B cell (primary cell): ENCODE measurements at regions not wholly inside any gene's neighbourhood (a gene's known extent, or its start where the extent isn't known, plus 50 kb on each side); places are given as distances from the start of the nearest gene placed in this dataset.

ENCODE experiments used
- ATAC-seq: fragments of 200-7000 bp; cut with Tn5 transposase; one replicate; pipeline ENCODE4 v1.10.0; 2021; ENCODE audit warnings: low read depth, mild to moderate bottlenecking, moderate number of reproducible peaks, moderate library complexity
- CTCF ChIA-PET: fragments of 350-600 bp; sonication (Branson Sonifier 250); formaldehyde crosslinking; loops from one replicate; lab custom pipeline; 2021; ENCODE audit warnings: antibody characterized with exemption, inconsistent platforms; lab: Charles Lee
- POLR2A ChIA-PET: fragments of 350-600 bp; sonication (Branson Sonifier 250); formaldehyde crosslinking; loops from one replicate; lab custom pipeline; 2021; ENCODE audit warnings: antibody characterized with exemption; lab: Charles Lee
- DNase-seq: peaks from one replicate; pipeline ENCODE4 v3.0.0; 2013
- H2AFZ ChIP-seq: 2 replicates; pipeline ENCODE4 v1.6.1; 2012; ENCODE audit warnings: mild to moderate bottlenecking, low read depth, low read length; ENCODE audit not compliant: insufficient read depth, poor library complexity, severe bottlenecking
- H3K27ac ChIP-seq, 2 donors: 1 replicate in 1 of 2; 2 replicates in 1 of 2; pipeline ENCODE4 v1.5.1; 2012 to 2013; ENCODE audit warnings: low read length in 2 of 2, mild to moderate bottlenecking in 2 of 2, moderate library complexity in 1 of 2
- H3K27me3 ChIP-seq, 4 experiments: fragments of 200-600 bp in 1 of 4; sonication (generic) in 1 of 4; replicated peaks in 1 of 4; 1 replicate in 2 of 4; 2 replicates in 2 of 4; pipeline versions ENCODE4 v1.6.1 to v1.7.0; 2013 to 2016; ENCODE audit warnings: low read length in 3 of 4, mild to moderate bottlenecking in 2 of 4, mixed read lengths in 1 of 4, moderate library complexity in 1 of 4; ENCODE audit not compliant: insufficient read depth in 4 of 4, control insufficient read depth in 3 of 4; ENCODE audit errors: control extremely low read depth in 1 of 4
- H3K36me3 ChIP-seq, 2 experiments: replicated peaks in 1 of 2; 1 replicate in 1 of 2; 2 replicates in 1 of 2; pipeline versions ENCODE4 v1.6.1 to v1.7.1; 2013; ENCODE audit warnings: low read length in 1 of 2; ENCODE audit not compliant: insufficient read depth in 2 of 2, control insufficient read depth in 1 of 2; ENCODE audit errors: control extremely low read depth in 1 of 2, extremely low read depth in 1 of 2
- H3K4me1 ChIP-seq, 2 donors: fragments of 200-600 bp in 1 of 2; sonication (generic) in 1 of 2; 1 replicate in 1 of 2; 2 replicates in 1 of 2; pipeline versions ENCODE4 v1.5.1 to v1.6.1; 2013 to 2017; ENCODE audit warnings: low read length in 2 of 2; ENCODE audit not compliant: control insufficient read depth in 2 of 2, insufficient read depth in 2 of 2
- H3K4me2 ChIP-seq: replicated peaks from 2 replicates; pipeline ENCODE3; 2012; ENCODE audit warnings: mild to moderate bottlenecking, low read depth, low read length; ENCODE audit not compliant: poor library complexity, severe bottlenecking
- H3K4me3 ChIP-seq, 5 experiments: fragments of 200-600 bp in 1 of 5; sonication (generic) in 1 of 5; 1 replicate in 3 of 5; 2 replicates in 2 of 5; pipeline versions ENCODE4 v1.5.1 to v1.7.0; 2011 to 2016; ENCODE audit warnings: low read length in 4 of 5, mild to moderate bottlenecking in 4 of 5, low read depth in 2 of 5, control low read depth in 1 of 5, moderate library complexity in 1 of 5; ENCODE audit not compliant: insufficient read depth in 1 of 5; ENCODE audit errors: control extremely low read depth in 1 of 5, extremely low read depth in 1 of 5
- H3K79me2 ChIP-seq: fragments of 200-600 bp; sonication (generic); one replicate; pipeline ENCODE4 v1.6.0; 2016; ENCODE audit warnings: low read length; ENCODE audit not compliant: control insufficient read depth, insufficient read depth
- H3K9ac ChIP-seq: fragments of 200-600 bp; sonication (generic); 2 replicates; pipeline ENCODE4 v1.6.1; 2017; ENCODE audit warnings: mild to moderate bottlenecking, low read length, moderate library complexity
- H3K9me3 ChIP-seq, 3 donors: one replicate each; pipeline versions ENCODE4 v1.6.1 to v1.7.1; 2013; ENCODE audit warnings: low read length in 2 of 3; ENCODE audit not compliant: control insufficient read depth in 2 of 3, insufficient read depth in 1 of 3; ENCODE audit errors: control extremely low read depth in 1 of 3
- H4K20me1 ChIP-seq: 2 replicates; pipeline ENCODE4 v1.6.0; 2012; ENCODE audit warnings: mild to moderate bottlenecking, low read length; ENCODE audit not compliant: insufficient read depth, control insufficient read depth, poor library complexity, severe bottlenecking
- H3K27ac Mint-ChIP-seq: one replicate; pipeline ENCODE4 v1.8.0; 2021; ENCODE audit warnings: mixed read lengths
- H3K27me3 Mint-ChIP-seq: one replicate; pipeline ENCODE4 v1.8.0; 2021; ENCODE audit warnings: mixed read lengths
- H3K4me1 Mint-ChIP-seq: one replicate; pipeline ENCODE4 v1.8.0; 2021; ENCODE audit warnings: mixed read lengths
- H3K4me3 Mint-ChIP-seq: one replicate; pipeline ENCODE4 v1.8.0; 2021; ENCODE audit warnings: mixed read lengths
- H3K9me3 Mint-ChIP-seq: one replicate; pipeline ENCODE4 v1.8.0; 2022; ENCODE audit warnings: mixed read lengths; ENCODE audit not compliant: insufficient read depth
- CTCF ChIP-seq: fragments of 200-600 bp; IDR thresholded peaks from one replicate; pipeline ENCODE4 v1.8.0; 2022; ENCODE audit warnings: antibody characterized with exemption, mild to moderate bottlenecking
- EZH2 ChIP-seq: IDR thresholded peaks from 2 replicates; pipeline ENCODE4 v1.6.1; 2012; ENCODE audit warnings: borderline replicate concordance, low read depth, mild to moderate bottlenecking, moderate library complexity, low read length; ENCODE audit not compliant: insufficient read depth, poor library complexity, severe bottlenecking
- WGBS: methylation state at CpG from one replicate; pipeline ENCODE4 v1.1.5; 2013; ENCODE audit warnings: missing lambda C conversion rate; ENCODE audit not compliant: insufficient coverage; 5-methylcytosine and 5-hydroxymethylcytosine counted together
- intact Hi-C: fragments of 100-400 bp; cut with micrococcal nuclease; formaldehyde crosslinking; loops from one replicate; pipeline ENCODE4 v1.10.0; 2022

GRCh38 chr20:11200423-11200822, 526.6 kb upstream of the JAG1 start:
- H3K27ac ChIP-seq, result no peak overlapping the region
- no peaks in the 10 kb centered on the region for H4K20me1 ChIP-seq
- POLR2A ChIA-PET, result no interaction called here
- H3K27me3 ChIP-seq, result no peaks in the 10 kb centered on the region
- TF ChIP-seq CTCF (no peak), EZH2 (no peak)
- H2AFZ ChIP-seq, result no peak overlapping the region
- H3K79me2 ChIP-seq, result no peaks in the 10 kb centered on the region
- DNase-seq (no peak), ATAC-seq (no peak)
- no peak overlapping the region for H3K4me3 ChIP-seq
- intact Hi-C loops, result loop anchor here (10.0 kb wide), 1 partner anchor 1226 kb away; no protein-coding TSS in a partner anchor
- no peaks in the 10 kb centered on the region for H3K36me3 ChIP-seq
- H3K27ac Mint-ChIP-seq, result no peak overlapping the region
- no peak overlapping the region for H3K9ac ChIP-seq
- H3K9me3 ChIP-seq, result no peaks in the 10 kb centered on the region
- H3K4me2 ChIP-seq, result no peak overlapping the region
- no peaks in the 10 kb centered on the region for H3K27me3 Mint-ChIP-seq
- peaks cover 4% of the 10 kb centered on the region for H3K4me1 Mint-ChIP-seq
- H3K4me1 ChIP-seq, result no peaks in the 10 kb centered on the region
- H3K4me3 Mint-ChIP-seq, result no peak overlapping the region
- H3K9me3 Mint-ChIP-seq, result no peaks in the 10 kb centered on the region
- CTCF ChIA-PET, result no interaction called here

GRCh38 chr20:11204926-11205768, 531.3 kb upstream of the JAG1 start:
- Histone ChIP-seq H2AFZ (peak overlapping the region; percentile 57), H3K4me2 (no peak overlapping the region), H3K27ac (no peak overlapping the region), H3K9me3 (no peaks in the 10 kb centered on the region), H3K79me2 (no peaks in the 10 kb centered on the region), H3K4me1 (no peaks in the 10 kb centered on the region), H4K20me1 (no peaks in the 10 kb centered on the region), H3K36me3 (no peaks in the 10 kb centered on the region), H3K4me3 (no peak overlapping the region), H3K9ac (no peak overlapping the region), H3K27me3 (no peaks in the 10 kb centered on the region)
- Mint-ChIP-seq H3K9me3 (no peaks in the 10 kb centered on the region), H3K27ac (no peak overlapping the region), H3K27me3 (no peaks in the 10 kb centered on the region), H3K4me3 (no peak overlapping the region), H3K4me1 (peaks cover 4% of the 10 kb centered on the region)
- POLR2A ChIA-PET, result no interaction called here
- intact Hi-C loops, result loop anchor here (10.0 kb wide), 1 partner anchor 1230 kb away; no protein-coding TSS in a partner anchor
- ATAC-seq (no peak), DNase-seq (peak; percentile 14)
- WGBS, result 50% methylated on average over 3 of the region's 4 CpGs
- CTCF ChIA-PET, result interaction anchor here (0.7 to 1.0 kb wide), 2 partner anchors 9 to 1171 kb away, joined by 3 read pairs; no protein-coding TSS in a partner anchor
- TF ChIP-seq EZH2 (no peak), CTCF (peak; percentile 16)
